ENCODE measurements at regions not wholly inside any gene's neighbourhood (a gene's known extent, or its start where the extent isn't known, plus 50 kb on each side); places are given as distances from the start of the nearest gene placed in this dataset.

DNA sequence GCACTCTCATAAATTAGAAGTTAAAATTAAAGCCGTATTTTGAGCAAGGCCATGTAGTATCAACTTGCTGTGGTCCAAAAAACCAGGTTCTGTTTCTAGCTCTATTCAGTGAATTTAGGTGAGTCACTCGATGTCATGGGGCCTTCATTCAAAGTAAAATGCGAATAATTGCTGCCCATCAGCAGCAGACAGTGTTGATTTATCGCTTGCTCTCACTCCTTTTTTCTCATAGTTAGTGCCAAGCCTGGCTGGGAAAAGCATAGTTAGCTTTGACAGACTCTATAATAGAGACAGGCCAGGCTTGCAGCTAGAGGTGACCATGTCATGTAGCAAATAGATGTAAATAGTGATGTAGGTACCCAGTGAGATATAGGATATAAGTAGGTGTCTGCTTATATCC lies 136.0 kb downstream of the EDN1 start:
- DNase-seq: no peak

DNA sequence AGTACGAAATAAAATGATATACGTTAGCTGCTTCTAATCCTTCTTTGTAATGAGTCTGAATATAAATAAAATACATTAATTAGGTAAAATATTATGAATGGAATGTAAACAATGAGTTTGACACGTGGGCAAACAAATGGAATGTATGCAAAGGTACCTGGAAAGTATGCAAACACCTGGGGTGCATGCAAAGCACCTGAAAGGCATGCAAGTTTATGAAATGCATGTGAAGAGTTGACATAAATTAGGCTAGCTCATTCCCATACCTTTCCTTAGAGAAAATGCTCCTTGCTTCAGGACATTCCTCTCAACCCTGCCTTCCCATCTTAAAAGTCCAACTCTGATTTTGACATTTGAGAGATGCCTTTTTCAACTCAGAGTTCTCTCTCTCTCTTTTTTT lies 140.9 kb downstream of the EDN1 start:
- no peak for DNase-seq

DNA sequence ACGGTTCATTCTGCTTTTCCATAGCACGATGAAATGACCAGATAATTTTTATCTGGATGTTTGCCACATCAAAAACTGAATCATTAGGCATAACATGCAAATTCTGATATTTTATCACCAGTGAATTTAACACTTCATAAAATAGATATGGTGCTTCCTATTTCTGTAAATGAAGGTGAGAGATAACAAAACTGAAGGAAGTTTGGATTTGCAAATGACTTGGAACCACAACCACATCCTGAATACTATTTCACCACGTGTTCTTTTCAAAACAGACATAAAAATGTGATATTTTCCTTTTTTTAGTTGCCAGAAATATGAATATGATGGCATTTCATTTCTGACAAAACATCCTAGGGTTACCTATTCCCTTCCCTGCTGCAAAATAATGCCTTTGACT lies 146.1 kb downstream of the EDN1 start:
- DNase-seq: peak; percentile 56

DNA sequence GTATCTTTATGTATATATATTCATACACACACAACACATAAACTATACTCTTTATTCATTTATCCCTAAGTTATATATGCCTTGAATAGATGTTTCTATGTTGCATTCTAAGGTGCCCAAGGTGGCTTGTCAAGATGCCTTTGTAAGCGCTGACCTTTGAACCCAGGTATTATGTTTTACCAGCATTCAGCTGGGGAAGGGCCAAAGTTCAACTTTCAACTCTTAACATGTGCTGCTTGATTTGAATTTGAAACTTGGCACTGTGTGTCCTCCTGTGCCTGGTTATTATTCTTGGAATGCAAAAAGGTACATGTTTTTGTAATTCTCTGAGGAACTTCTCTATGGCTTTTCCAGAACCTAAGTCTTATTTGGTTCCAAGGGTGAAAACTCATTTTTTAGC lies 146.5 kb downstream of the EDN1 start:
- DNase-seq: no peak

DNA sequence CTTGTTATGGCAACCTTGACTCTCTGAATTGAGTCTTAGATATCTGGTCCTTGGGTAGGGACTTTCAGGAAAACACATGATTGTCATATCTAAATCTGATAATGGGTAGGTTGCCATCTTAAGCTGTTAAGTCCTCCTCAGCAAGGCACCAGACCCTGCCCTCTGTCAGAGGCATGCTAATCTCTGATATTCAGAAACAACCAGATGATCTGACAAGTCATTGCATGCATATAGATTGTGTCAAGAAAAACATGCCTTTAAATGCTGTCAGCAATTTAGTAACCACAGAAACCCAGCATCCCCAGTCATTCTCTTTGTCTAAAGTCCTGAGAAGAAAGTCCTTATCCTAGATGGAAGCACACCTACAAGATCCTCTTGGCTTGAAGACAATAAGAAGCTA lies 149.1 kb downstream of the EDN1 start:
- DNase-seq: peak; percentile 1

GRCh38 chr6:12440981-12441380 lies 150.8 kb downstream of the EDN1 start:
- peak; percentile 63 for DNase-seq

DNA sequence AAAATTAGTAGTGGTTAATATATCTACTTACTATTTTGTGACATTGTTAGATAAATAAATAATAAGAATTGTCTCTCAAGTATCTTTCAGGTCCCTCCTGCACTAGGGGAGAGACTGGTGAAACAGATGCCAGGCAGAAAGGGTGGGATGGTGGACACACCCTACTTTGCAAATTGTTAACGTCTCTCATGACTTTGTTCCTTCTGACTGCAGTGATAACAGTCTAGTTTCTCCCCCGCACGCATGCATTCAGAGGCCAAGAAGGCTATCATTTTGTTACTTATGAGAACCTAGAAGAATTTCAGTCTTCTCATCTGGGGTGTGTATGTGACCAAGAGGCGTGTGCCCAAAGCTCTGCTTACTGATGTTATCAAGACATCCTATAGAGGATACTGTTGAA lies 152.3 kb downstream of the EDN1 start:
- DNase-seq: peak; percentile 70

GRCh38 chr6:12446394-12446793 lies 156.2 kb downstream of the EDN1 start:
- peak; percentile 3 for DNase-seq

DNA sequence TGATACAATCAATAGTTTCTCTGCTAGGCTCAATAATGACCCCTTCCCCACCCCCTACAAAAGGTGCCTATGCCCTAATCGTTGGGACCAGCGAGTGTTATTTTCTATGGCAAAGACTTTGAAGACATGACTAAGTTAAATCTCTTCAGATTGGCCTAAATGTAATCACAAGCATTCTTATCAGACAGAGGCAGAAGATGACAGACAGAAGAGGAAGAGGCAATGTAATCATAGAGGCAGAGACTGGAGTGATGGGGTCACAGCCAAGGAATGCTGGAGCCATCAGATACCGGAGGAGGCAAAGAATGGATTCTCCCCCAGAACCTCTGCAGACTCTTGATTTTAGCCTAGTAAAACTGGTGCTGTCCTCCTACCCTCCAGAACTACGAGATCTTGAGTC lies 159.3 kb downstream of the EDN1 start:
- DNase-seq: peak; percentile 8

DNA sequence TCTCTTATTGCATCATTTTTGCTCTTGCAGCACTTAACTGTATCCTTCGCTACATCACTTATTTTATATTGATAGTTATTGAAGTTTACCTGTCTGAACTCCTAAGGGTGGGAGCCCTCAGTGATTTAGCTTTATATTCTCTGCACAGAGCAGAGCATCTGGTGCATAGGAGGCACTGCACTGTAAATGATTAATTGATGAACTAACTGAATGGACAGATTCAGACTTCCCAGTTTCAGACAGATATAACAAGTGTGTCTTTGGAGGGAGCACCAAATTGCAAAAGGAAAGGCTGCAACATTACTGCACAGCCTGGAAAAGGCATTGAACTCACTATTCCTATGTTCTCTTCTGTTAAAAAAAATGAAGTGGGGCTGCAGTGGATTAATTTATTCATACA lies 160.3 kb downstream of the EDN1 start:
- DNase-seq: no peak

DNA sequence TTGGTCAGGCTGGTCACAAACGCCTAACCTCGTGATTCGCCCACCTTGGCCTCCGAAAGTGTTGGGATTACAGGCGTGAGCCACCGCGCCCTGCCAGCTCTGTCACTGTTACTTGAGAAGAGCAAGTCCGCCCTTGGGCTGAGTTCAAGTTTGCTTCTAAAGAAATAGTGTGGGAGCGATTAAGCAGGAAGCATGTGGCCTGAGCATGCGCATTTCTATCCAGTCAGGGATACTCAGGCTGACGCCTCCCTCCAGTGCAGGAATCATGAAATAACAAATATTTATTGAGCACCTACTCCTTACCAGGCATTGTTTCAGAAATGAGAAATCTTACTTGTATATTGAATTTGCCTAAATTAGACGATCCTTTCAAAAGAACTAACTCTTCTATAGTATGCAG lies 166.2 kb downstream of the EDN1 start:
- no peak for DNase-seq

GRCh38 chr6:12457094-12457493 lies 166.9 kb downstream of the EDN1 start:
- DNase-seq: no peak

- no peak for DNase-seq
Observed at GRCh38 chr6:12458558-12458957, 168.4 kb downstream of the EDN1 start.

DNA sequence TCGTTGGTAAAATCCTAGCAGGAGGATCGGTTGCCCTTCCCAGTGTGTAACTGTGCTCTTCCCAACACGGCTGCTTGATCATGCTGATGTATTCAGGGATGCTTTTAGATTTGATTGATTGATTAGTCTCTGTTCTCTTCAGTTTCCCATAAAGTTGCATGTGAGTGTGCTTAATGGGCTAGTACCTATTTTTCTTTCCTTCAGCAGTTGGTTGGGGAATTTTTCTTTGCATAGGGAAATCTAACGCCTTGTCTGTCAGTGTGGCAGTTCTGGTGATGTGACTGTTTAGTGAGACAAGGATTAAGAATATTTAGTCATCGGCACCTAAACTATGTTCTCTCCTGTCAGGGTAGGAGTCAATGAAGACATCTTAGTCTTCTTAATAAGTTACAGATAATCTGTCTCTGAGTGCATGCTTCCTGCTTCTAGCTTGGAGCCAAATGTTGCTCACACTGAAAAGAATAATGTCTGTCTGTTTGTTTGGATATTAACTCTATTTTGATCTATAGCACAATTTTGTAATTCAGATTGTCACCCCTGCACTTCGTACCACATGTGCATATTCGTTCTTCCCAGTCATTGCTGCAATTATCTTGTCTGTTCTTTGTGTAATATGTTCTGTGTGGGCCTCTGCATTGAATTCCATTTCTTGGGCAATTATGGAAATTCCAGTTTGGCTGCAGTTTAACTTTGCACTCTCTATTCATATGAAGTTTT lies 169.9 kb downstream of the EDN1 start:
- no peak for DNase-seq

DNA sequence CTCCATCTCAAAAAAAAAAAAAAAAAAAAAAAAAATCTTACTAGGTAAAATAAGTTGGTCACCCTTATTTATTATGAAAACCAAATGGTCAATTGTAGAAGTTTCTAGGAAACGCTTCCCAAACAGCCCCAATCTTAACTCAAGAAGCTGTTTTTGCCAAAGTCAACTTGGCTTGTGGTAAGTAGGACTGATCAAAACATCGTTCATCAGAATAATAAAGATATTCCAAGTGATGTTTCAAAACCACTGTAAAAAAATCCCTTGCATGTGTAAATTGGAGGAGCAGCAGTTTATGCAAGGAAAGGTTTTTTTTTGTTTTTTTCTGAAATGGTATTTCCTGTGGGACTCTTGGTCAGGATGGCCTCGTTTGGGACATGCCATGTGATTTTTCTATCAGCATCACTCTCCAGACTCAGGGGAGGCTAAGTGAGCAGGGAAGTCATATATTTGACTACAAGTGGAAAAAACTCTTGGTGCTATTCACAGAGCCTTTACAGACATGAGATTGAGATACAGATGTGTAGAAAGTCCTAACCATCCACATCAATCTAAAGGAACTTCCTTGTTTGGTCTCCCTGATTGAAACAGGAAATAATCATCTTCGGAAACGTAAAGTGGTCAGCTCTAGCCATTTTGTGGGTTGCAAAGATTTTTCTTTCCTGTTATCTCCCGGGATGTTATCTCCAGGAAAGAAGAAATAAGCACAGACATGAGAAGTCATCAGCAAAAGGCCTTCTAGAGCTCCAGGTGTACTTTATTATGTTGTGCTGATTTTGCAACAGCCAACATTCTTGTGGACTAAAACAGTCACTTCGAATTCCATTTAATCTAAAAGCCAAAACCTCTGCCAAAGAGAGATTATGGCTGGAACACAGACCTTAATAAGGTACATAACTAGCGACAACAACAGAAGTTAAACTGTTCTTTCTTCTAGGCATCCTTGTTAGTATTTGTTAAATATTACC lies 177.8 kb downstream of the EDN1 start:
- peak; percentile 6 for DNase-seq

DNA sequence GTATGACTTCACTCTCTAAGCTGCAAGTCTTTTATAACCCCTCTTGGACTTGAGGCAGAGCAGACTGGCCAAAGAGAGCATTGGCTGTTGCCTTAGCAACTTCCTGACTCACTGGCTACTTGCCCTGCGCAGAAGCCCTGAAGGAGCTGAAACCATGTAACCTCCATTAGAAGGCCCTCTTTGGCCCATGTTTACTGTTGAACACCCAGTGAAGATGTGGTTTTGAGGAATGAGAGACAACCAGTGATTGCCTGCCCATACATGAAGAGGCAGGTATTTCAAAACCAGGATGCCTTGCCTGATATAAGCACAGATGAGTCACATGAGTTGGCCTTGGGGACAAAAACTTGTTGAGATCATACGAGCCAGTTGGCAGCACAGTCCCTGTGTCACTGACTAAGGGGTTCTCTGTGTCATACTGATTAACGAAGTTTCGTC lies 182.5 kb downstream of the EDN1 start:
- no peak for DNase-seq

DNA sequence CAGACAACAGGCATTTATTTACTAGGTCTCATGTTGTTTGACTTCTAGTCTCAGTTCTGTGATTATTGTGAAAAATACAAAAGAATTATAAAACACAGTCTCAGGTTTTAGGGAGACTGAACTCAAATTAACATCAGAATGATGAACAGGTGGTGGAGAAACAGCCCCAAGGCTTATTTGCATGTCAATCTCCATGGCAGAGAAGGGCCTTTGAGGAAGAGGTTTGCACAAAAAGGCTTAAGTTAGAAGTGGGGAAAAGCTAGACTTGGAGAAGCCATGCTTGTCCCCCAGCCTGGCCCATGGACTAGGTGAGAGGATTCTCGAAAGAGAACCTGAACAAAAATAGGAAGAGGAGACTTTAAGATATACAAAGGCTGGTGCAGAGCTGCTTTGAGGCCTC lies 183.3 kb downstream of the EDN1 start:
- no peak for DNase-seq

- DNase-seq: no peak
Observed at GRCh38 chr6:12474167-12475140, 184.3 kb downstream of the EDN1 start.

GRCh38 chr6:12476484-12476883 lies 186.3 kb downstream of the EDN1 start:
- DNase-seq: no peak

DNA sequence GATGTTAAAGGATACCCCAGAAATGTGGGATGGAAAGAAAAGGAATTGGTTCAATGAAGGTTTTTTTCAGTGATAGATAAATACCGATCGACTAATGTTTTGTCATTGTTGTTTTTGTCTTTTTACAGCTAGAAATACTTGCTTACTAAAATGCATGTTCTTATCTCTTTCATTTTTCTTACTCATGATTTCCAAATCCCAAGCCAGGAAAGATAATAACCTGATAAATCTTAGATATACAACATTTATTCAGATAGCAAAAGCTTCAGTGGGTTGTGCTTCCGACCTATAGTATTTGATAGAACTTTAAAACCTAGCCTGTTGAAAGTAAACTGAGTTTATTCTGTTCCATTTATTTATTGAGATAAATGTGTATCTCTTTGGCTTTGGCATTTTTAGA lies 187.5 kb downstream of the EDN1 start:
- no peak for DNase-seq

GRCh38 chr6:12478921-12479320 lies 188.8 kb downstream of the EDN1 start:
- peak; percentile 34 for DNase-seq

- DNase-seq: no peak
Observed at GRCh38 chr6:12479451-12479850, 189.3 kb downstream of the EDN1 start.

- no peak for DNase-seq
Observed at GRCh38 chr6:12479881-12480280, 189.7 kb downstream of the EDN1 start.

Data from hematopoietic multipotent progenitor cell treated with erythropoietin and hydrocortisone succinate and interleukin-3 and kit ligand, for 4 days (in vitro differentiated cells).